Peyer's patch (tissue), 4 donors: ENCODE measurements at regions not wholly inside any gene's neighbourhood (a gene's known extent, or its start where the extent isn't known, plus 50 kb on each side); places are given as distances from the start of the nearest gene placed in this dataset.

Source experiments
- CTCF ChIP-seq, 6 experiments: fragments of 450-650 bp in 4 of 6; fragments of 200-600 bp in 2 of 6; sonication (generic) in 1 of 6; IDR thresholded peaks; one replicate each; pipeline ENCODE4 v1.5.1; 2017 to 2019; ENCODE audit warnings: antibody characterized with exemption in 6 of 6, mild to moderate bottlenecking in 3 of 6, moderate library complexity in 1 of 6
- POLR2A ChIP-seq, 2 donors: fragments of 450-650 bp; IDR thresholded peaks; one replicate each; pipeline ENCODE4 v1.5.1; 2017; ENCODE audit warnings: antibody characterized with exemption in 2 of 2, mild to moderate bottlenecking in 2 of 2, moderate library complexity in 2 of 2

- TF ChIP-seq CTCF (IDR thresholded peaks at IDR 0.05) (no peak), POLR2A (IDR thresholded peaks at IDR 0.05) (no peak)
Measured at GRCh38 chr3:65194744-65195143, 506.9 kb upstream of the ADAMTS9 start.
